H1 (cell line): ENCODE measurements at regions not wholly inside any gene's neighbourhood (a gene's known extent, or its start where the extent isn't known, plus 50 kb on each side); places are given as distances from the start of the nearest gene placed in this dataset.

Source experiments
- CTCF ChIA-PET: fragments of 300-600 bp; sonication (Branson Sonifier 250); formaldehyde crosslinking; loops from one replicate; lab custom pipeline; 2021; ENCODE audit not compliant: partially characterized antibody; lab: Charles Lee
- POLR2A ChIA-PET: fragments of 300-600 bp; sonication (Branson Sonifier 250); formaldehyde crosslinking; loops from one replicate; lab custom pipeline; 2021; ENCODE audit warnings: inconsistent platforms; ENCODE audit not compliant: partially characterized antibody; lab: Charles Lee
- DNase-seq, 2 experiments: peaks; one replicate each; pipeline versions ENCODE4 v3.0.0 to v3.0.0-alpha.2; 2010 to 2022; ENCODE audit warnings: low spot score in 2 of 2, low read depth in 1 of 2, mixed read lengths in 1 of 2
- FAIRE-seq: peaks from 2 replicates; lab custom pipeline; 2011; peaks lifted over from hg19 to GRCh38; lab: Jason Lieb, UNC
- H2AFZ ChIP-seq: 2 replicates; pipeline ENCODE4 v1.8.1; 2012; ENCODE audit warnings: low read length, inconsistent platforms
- H2AK5ac ChIP-seq: 2 replicates; pipeline ENCODE4 v1.6.1; 2013; ENCODE audit warnings: low read depth, low read length
- H2BK120ac ChIP-seq: replicated peaks from 2 replicates; pipeline ENCODE3; 2013; ENCODE audit warnings: low read depth, low read length, inconsistent platforms
- H2BK12ac ChIP-seq: 2 replicates; pipeline ENCODE4 v1.6.1; 2013; ENCODE audit warnings: low read depth, low read length
- H2BK15ac ChIP-seq: 2 replicates; pipeline ENCODE4 v1.6.1; 2013; ENCODE audit warnings: low read length
- H2BK20ac ChIP-seq: 2 replicates; pipeline ENCODE4 v1.6.1; 2013; ENCODE audit warnings: low read length
- H2BK5ac ChIP-seq: 2 replicates; pipeline ENCODE4 v1.6.1; 2013; ENCODE audit warnings: low read depth, low read length
- H3K14ac ChIP-seq: 2 replicates; pipeline ENCODE4 v1.6.1; 2013; ENCODE audit warnings: inconsistent platforms; ENCODE audit not compliant: insufficient read length
- H3K18ac ChIP-seq: 2 replicates; pipeline ENCODE4 v1.6.1; 2013; ENCODE audit warnings: low read length; ENCODE audit errors: extremely low read depth
- H3K23ac ChIP-seq: 2 replicates; pipeline ENCODE4 v1.6.1; 2013; ENCODE audit warnings: inconsistent platforms; ENCODE audit not compliant: insufficient read length
- H3K23me2 ChIP-seq: 2 replicates; pipeline ENCODE4 v1.6.1; 2013; ENCODE audit warnings: low read depth, low read length
- H3K27ac ChIP-seq: 2 replicates; pipeline ENCODE4 v1.6.1; 2011; ENCODE audit warnings: low read depth, low read length, inconsistent platforms
- H3K27me3 ChIP-seq, 4 experiments: replicated peaks in 1 of 4; 1 replicate in 1 of 4; 2 replicates in 3 of 4; pipeline versions ENCODE4 v1.6.1 to v1.8.1; 2011 to 2013; ENCODE audit warnings: low read length in 3 of 4, mild to moderate bottlenecking in 3 of 4, inconsistent platforms in 2 of 4, mixed read lengths in 2 of 4, moderate library complexity in 1 of 4; ENCODE audit not compliant: control insufficient read depth in 3 of 4, insufficient read depth in 3 of 4; ENCODE audit errors: extremely low read depth in 1 of 4
- H3K36me3 ChIP-seq, 4 experiments: 2 replicates each; pipeline versions ENCODE4 v1.6.1 to v1.8.1; 2011 to 2013; ENCODE audit warnings: mild to moderate bottlenecking in 4 of 4, low read length in 3 of 4, moderate library complexity in 2 of 4, control low read depth in 1 of 4, inconsistent platforms in 1 of 4; ENCODE audit not compliant: insufficient read depth in 4 of 4, control insufficient read depth in 2 of 4
- H3K4ac ChIP-seq: replicated peaks from 2 replicates; pipeline ENCODE3; 2013; ENCODE audit warnings: low read length, low read depth, mixed read lengths, inconsistent platforms; ENCODE audit not compliant: insufficient read length
- H3K4me1 ChIP-seq, 4 experiments: replicated peaks in 1 of 4; 1 replicate in 1 of 4; 2 replicates in 3 of 4; pipeline versions ENCODE4 v1.6.1 to v1.8.1; 2011 to 2013; ENCODE audit warnings: low read length in 3 of 4, inconsistent platforms in 2 of 4, mixed read lengths in 1 of 4; ENCODE audit not compliant: insufficient read depth in 4 of 4, control insufficient read depth in 3 of 4
- H3K4me2 ChIP-seq, 2 experiments: 2 replicates each; pipeline versions ENCODE4 v1.6.1 to v1.8.1; 2011 to 2013; ENCODE audit warnings: low read depth in 2 of 2, low read length in 2 of 2, control low read depth in 1 of 2, inconsistent platforms in 1 of 2, mild to moderate bottlenecking in 1 of 2; ENCODE audit not compliant: insufficient read depth in 1 of 2
- H3K4me3 ChIP-seq, 4 experiments: fragments of 200-600, 300-600 bp in 1 of 4; sonication (generic), shearing (Covaris generic), sonication (Bioruptor Twin) in 1 of 4; 2 replicates each; pipeline versions ENCODE4 v1.5.1 to v1.8.1; 2011 to 2016; ENCODE audit warnings: low read length in 4 of 4, low read depth in 3 of 4, control low read depth in 2 of 4, inconsistent platforms in 2 of 4, mild to moderate bottlenecking in 2 of 4, mixed read lengths in 1 of 4, moderate library complexity in 1 of 4; ENCODE audit not compliant: insufficient read depth in 2 of 4; ENCODE audit errors: extremely low read depth in 1 of 4
- H3K56ac ChIP-seq: replicated peaks from 2 replicates; pipeline ENCODE3; 2013; ENCODE audit warnings: low read depth, mild to moderate bottlenecking, mixed read lengths, low read length, inconsistent platforms; ENCODE audit not compliant: insufficient read length
- H3K79me1 ChIP-seq: 2 replicates; pipeline ENCODE4 v1.6.1; 2013; ENCODE audit warnings: low read depth, low read length, control low read depth
- H3K79me2 ChIP-seq, 2 experiments: 2 replicates each; pipeline versions ENCODE4 v1.6.1 to v1.8.1; 2012 to 2013; ENCODE audit warnings: low read length in 2 of 2, mild to moderate bottlenecking in 2 of 2, inconsistent platforms in 1 of 2; ENCODE audit not compliant: insufficient read depth in 2 of 2, control insufficient read depth in 1 of 2
- H3K9ac ChIP-seq, 4 experiments: replicated peaks in 1 of 4; 1 replicate in 1 of 4; 2 replicates in 3 of 4; pipeline versions ENCODE4 v1.6.1 to v1.8.1; 2011 to 2013; ENCODE audit warnings: low read depth in 3 of 4, low read length in 3 of 4, control low read depth in 2 of 4, mild to moderate bottlenecking in 2 of 4, moderate library complexity in 2 of 4, inconsistent platforms in 1 of 4; ENCODE audit errors: extremely low read depth in 1 of 4
- H3K9me3 ChIP-seq, 2 experiments: 2 replicates each; pipeline versions ENCODE4 v1.6.1 to v1.8.1; 2012 to 2013; ENCODE audit warnings: mild to moderate bottlenecking in 2 of 2, moderate library complexity in 2 of 2, control low read depth in 1 of 2, inconsistent platforms in 1 of 2, low read depth in 1 of 2, low read length in 1 of 2, mixed read lengths in 1 of 2; ENCODE audit not compliant: insufficient read depth in 2 of 2
- H4K20me1 ChIP-seq, 2 experiments: replicated peaks in 1 of 2; 2 replicates each; pipeline versions ENCODE3 to v1.8.1; 2011 to 2013; ENCODE audit warnings: inconsistent platforms in 2 of 2, low read length in 2 of 2, mild to moderate bottlenecking in 1 of 2; ENCODE audit not compliant: insufficient read depth in 2 of 2, control insufficient read depth in 1 of 2
- H4K5ac ChIP-seq: 2 replicates; pipeline ENCODE4 v1.6.1; 2013; ENCODE audit warnings: low read length, low read depth, mixed read lengths, inconsistent platforms; ENCODE audit not compliant: insufficient read length
- H4K8ac ChIP-seq: 2 replicates; pipeline ENCODE4 v1.8.0; 2013; ENCODE audit warnings: mild to moderate bottlenecking, moderate library complexity, low read length, inconsistent platforms; ENCODE audit not compliant: insufficient read depth; ENCODE audit errors: extremely low read depth
- H4K91ac ChIP-seq: replicated peaks from 2 replicates; pipeline ENCODE3; 2013; ENCODE audit warnings: low read length, mixed read lengths, inconsistent platforms; ENCODE audit not compliant: insufficient read length
- BCL11A ChIP-seq, 2 experiments: IDR thresholded peaks; one replicate each; pipeline ENCODE4 v1.6.1; 2011; ENCODE audit warnings: low read depth in 2 of 2, low read length in 2 of 2, mild to moderate bottlenecking in 2 of 2
- CBX5 ChIP-seq: fragments of 300-800, 300-1000 bp; sonication (generic); IDR thresholded peaks from 2 replicates; pipeline ENCODE4 v1.7.1; 2016; ENCODE audit warnings: antibody characterized with exemption, low read length, low read depth
- CTBP2 ChIP-seq: IDR thresholded peaks from 2 replicates; pipeline ENCODE4 v1.7.0; 2011; ENCODE audit warnings: borderline replicate concordance, mild to moderate bottlenecking, moderate library complexity, mixed read lengths, low read length; ENCODE audit not compliant: insufficient read depth, insufficient read length
- GABPA ChIP-seq: IDR thresholded peaks from 2 replicates; pipeline ENCODE4 v1.6.1; 2011; ENCODE audit warnings: mild to moderate bottlenecking, low read length, moderate library complexity, borderline replicate concordance; ENCODE audit not compliant: insufficient read depth
- HDAC6 ChIP-seq: IDR thresholded peaks from one replicate; pipeline ENCODE4 v1.7.1; 2012; ENCODE audit warnings: low read depth, mild to moderate bottlenecking, inconsistent platforms, low read length, moderate library complexity
- MAFK ChIP-seq: IDR thresholded peaks from 2 replicates; pipeline ENCODE4 v1.6.1; 2012; ENCODE audit warnings: low read depth, mild to moderate bottlenecking, improper control_type of control experiment, low read length
- SAP30 ChIP-seq: fragments of 300-600 bp; sonication (generic); IDR thresholded peaks from 2 replicates; pipeline ENCODE4 v1.7.1; 2012; ENCODE audit warnings: low read length, moderate library complexity, mild to moderate bottlenecking, inconsistent platforms; ENCODE audit not compliant: insufficient read depth, insufficient replicate concordance
- SIX5 ChIP-seq: IDR thresholded peaks from 2 replicates; pipeline ENCODE4 v1.6.1; 2011; ENCODE audit warnings: mild to moderate bottlenecking, low read depth, low read length
- TCF12 ChIP-seq: IDR thresholded peaks from 2 replicates; pipeline ENCODE4 v1.6.1; 2011; ENCODE audit warnings: low read depth, mild to moderate bottlenecking, low read length
- WGBS, 2 experiments: shearing (Covaris generic) in 1 of 2; methylation state at CpG; one replicate each; pipeline versions ENCODE4 v1.1.6 to v1.1.7; 2013 to 2015; ENCODE audit warnings: low lambda C conversion rate in 2 of 2, mixed read lengths in 2 of 2, inconsistent platforms in 1 of 2, low coverage in 1 of 2, missing lambda C conversion rate in 1 of 2; ENCODE audit not compliant: insufficient replicate concordance in 2 of 2, insufficient coverage in 1 of 2, insufficient read length in 1 of 2; ENCODE audit errors: extremely low coverage in 1 of 2, missing lambda C conversion rate in 1 of 2; 5-methylcytosine and 5-hydroxymethylcytosine counted together
- TF ChIP-seq, protein P1 (sequence below): IDR thresholded peaks from 2 replicates; pipeline ENCODE4 v1.6.1; 2012; ENCODE audit warnings: inconsistent platforms

GRCh38 chr7:120168066-120168465 is 104.9 kb upstream of the KCND2 start:
- Histone ChIP-seq H3K27ac (no peak overlapping the region), H4K5ac (no peak overlapping the region), H3K36me3 (no peaks in the 10 kb centered on the region), H2BK120ac (no peak overlapping the region), H2AFZ (no peak overlapping the region), H3K9ac (no peak overlapping the region), H2BK5ac (no peak overlapping the region), H3K14ac (no peak overlapping the region), H2BK15ac (no peak overlapping the region), H3K23ac (no peak overlapping the region), H2AK5ac (no peak overlapping the region), H3K4me2 (no peak overlapping the region), H3K27me3 (no peaks in the 10 kb centered on the region), H4K20me1 (no peaks in the 10 kb centered on the region), H3K56ac (no peak overlapping the region), H4K8ac (no peak overlapping the region), H4K91ac (no peak overlapping the region), H3K79me1 (no peaks in the 10 kb centered on the region), H3K79me2 (no peaks in the 10 kb centered on the region), H3K9me3 (no peaks in the 10 kb centered on the region), H2BK20ac (no peak overlapping the region), H3K23me2 (no peaks in the 10 kb centered on the region), H3K4me3 (no peak overlapping the region), H2BK12ac (no peak overlapping the region), H3K4ac (no peak overlapping the region), H3K18ac (no peak overlapping the region), H3K4me1 (no peaks in the 10 kb centered on the region)
- TF ChIP-seq HDAC6 (no peak), GABPA (no peak), SAP30 (no peak), SIX5 (no peak), CTBP2 (no peak), MAFK (no peak), BCL11A (IDR thresholded peaks at IDR 0.05; ENCODE audit: low read depth in 2 of 2, low read length in 2 of 2) (no peak), CBX5 (no peak), TCF12 (no peak)
- TF ChIP-seq, protein P1, sequence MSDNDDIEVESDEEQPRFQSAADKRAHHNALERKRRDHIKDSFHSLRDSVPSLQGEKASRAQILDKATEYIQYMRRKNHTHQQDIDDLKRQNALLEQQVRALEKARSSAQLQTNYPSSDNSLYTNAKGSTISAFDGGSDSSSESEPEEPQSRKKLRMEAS: no peak
- FAIRE-seq (no peak), DNase-seq (no peak)
- ChIA-PET CTCF (interaction anchor here (1.4 kb wide), 1 partner anchor 39 kb away, joined by 3 read pairs; no protein-coding TSS in a partner anchor), POLR2A (no interaction called here)
- 97% methylated on average over 4 of the region's 4 CpGs; no CpG with 5 or more reads in 1 of the 2 experiments for WGBS, 2 experiments
